GM23338 (cell line): ENCODE measurements at regions not wholly inside any gene's neighbourhood (a gene's known extent, or its start where the extent isn't known, plus 50 kb on each side); places are given as distances from the start of the nearest gene placed in this dataset.

ENCODE experiments used
- ATAC-seq: fragments of 200-7000 bp; cut with Tn5 transposase; 3 replicates; pipeline ENCODE4 v1.9.1; 2020
- DNase-seq: peaks from one replicate; pipeline ENCODE4 v3.0.0-alpha.2; 2015; ENCODE audit warnings: low spot score
- H2AFZ ChIP-seq: fragments of 200-600 bp; sonication (generic); 2 replicates; pipeline ENCODE4 v1.8.0; 2016; ENCODE audit warnings: antibody characterized with exemption, mild to moderate bottlenecking, moderate library complexity
- H3F3A ChIP-seq: fragments of 200-600 bp; sonication (generic); replicated peaks from 2 replicates; pipeline ENCODE4 v1.8.0; 2017; ENCODE audit warnings: antibody characterized with exemption, mixed run types, low read depth
- H3K27ac ChIP-seq: fragments of 200-600 bp; sonication (generic); 2 replicates; pipeline ENCODE4 v1.6.1; 2016; ENCODE audit warnings: low read depth
- H3K27me3 ChIP-seq: fragments of 200-600 bp; sonication (generic); 2 replicates; pipeline ENCODE4 v1.8.0; 2016; ENCODE audit warnings: mild to moderate bottlenecking, mixed run types, moderate library complexity; ENCODE audit not compliant: insufficient read depth
- H3K36me3 ChIP-seq: fragments of 200-600 bp; sonication (generic); 2 replicates; pipeline ENCODE4 v1.8.0; 2016; ENCODE audit warnings: mild to moderate bottlenecking; ENCODE audit not compliant: insufficient read depth
- H3K4me1 ChIP-seq: fragments of 200-600 bp; sonication (generic); 2 replicates; pipeline ENCODE4 v1.8.0; 2016; ENCODE audit warnings: mild to moderate bottlenecking, moderate library complexity; ENCODE audit not compliant: insufficient read depth
- H3K4me2 ChIP-seq: fragments of 200-600 bp; sonication (generic); 2 replicates; pipeline ENCODE4 v1.7.1; 2017; ENCODE audit warnings: mixed run types
- H3K4me3 ChIP-seq: fragments of 200-600 bp; sonication (generic); 2 replicates; pipeline ENCODE4 v1.6.1; 2016; ENCODE audit warnings: mixed run types
- H3K79me2 ChIP-seq: fragments of 200-600 bp; sonication (generic); replicated peaks from 2 replicates; pipeline ENCODE4 v1.8.0; 2017; ENCODE audit warnings: mild to moderate bottlenecking; ENCODE audit not compliant: insufficient read depth
- H3K9me2 ChIP-seq: fragments of 200-600 bp; sonication (generic); 2 replicates; pipeline ENCODE4 v1.8.0; 2017; ENCODE audit not compliant: insufficient read depth
- H4K20me1 ChIP-seq: fragments of 200-600 bp; sonication (generic); replicated peaks from 2 replicates; pipeline ENCODE4 v1.8.0; 2017; ENCODE audit warnings: mild to moderate bottlenecking; ENCODE audit not compliant: insufficient read depth
- H3K27ac Mint-ChIP-seq: 2 replicates; pipeline ENCODE4 v1.8.0; 2020; ENCODE audit warnings: inconsistent platforms, mild to moderate bottlenecking, moderate library complexity, mixed read lengths
- H3K27me3 Mint-ChIP-seq: 3 replicates; pipeline ENCODE4 v1.8.0; 2022; ENCODE audit warnings: low read depth, mild to moderate bottlenecking, moderate library complexity, mixed read lengths, inconsistent platforms; ENCODE audit not compliant: insufficient read depth, poor library complexity
- H3K36me3 Mint-ChIP-seq: 3 replicates; pipeline ENCODE4 v1.8.0; 2021; ENCODE audit warnings: low read depth, mild to moderate bottlenecking, inconsistent platforms, moderate library complexity, mixed read lengths
- H3K4me1 Mint-ChIP-seq: 3 replicates; pipeline ENCODE4 v1.8.0; 2020; ENCODE audit warnings: mild to moderate bottlenecking, inconsistent platforms, mixed read lengths
- H3K4me3 Mint-ChIP-seq: 3 replicates; pipeline ENCODE4 v1.8.0; 2021; ENCODE audit warnings: moderate library complexity, mild to moderate bottlenecking, inconsistent platforms, mixed read lengths
- H3K9me3 Mint-ChIP-seq: 3 replicates; pipeline ENCODE4 v1.8.0; 2020; ENCODE audit warnings: moderate library complexity, mild to moderate bottlenecking, inconsistent platforms, mixed read lengths
- CREB1 ChIP-seq: fragments of 250-450 bp; sonication (Bioruptor Pico); IDR thresholded peaks from 2 replicates; pipeline ENCODE4 v1.5.0; 2020; ENCODE audit warnings: low read depth, mild to moderate bottlenecking, moderate library complexity
- EZH2 ChIP-seq: fragments of 200-600 bp; sonication (generic); IDR thresholded peaks from one replicate; pipeline ENCODE4 v1.8.0; 2017; ENCODE audit warnings: antibody characterized with exemption, mild to moderate bottlenecking, low read depth; ENCODE audit not compliant: unreplicated experiment
- EZH2phosphoT487 ChIP-seq: fragments of 200-600 bp; sonication (generic); IDR thresholded peaks from one replicate; pipeline ENCODE4 v1.8.1; 2018; ENCODE audit warnings: antibody characterized with exemption; ENCODE audit not compliant: unreplicated experiment
- NANOG ChIP-seq: IDR thresholded peaks from 2 replicates; pipeline ENCODE4 v1.6.1; 2016; ENCODE audit warnings: antibody characterized with exemption, borderline replicate concordance
- POLR2AphosphoS5 ChIP-seq: IDR thresholded peaks from 2 replicates; pipeline ENCODE4 v1.6.1; 2016; ENCODE audit warnings: antibody characterized with exemption, low read depth
- STAT1 ChIP-seq: IDR thresholded peaks from one replicate; pipeline ENCODE4 v1.6.1; 2016; ENCODE audit warnings: antibody characterized with exemption; ENCODE audit not compliant: unreplicated experiment
- ZNF114 ChIP-seq: fragments of 250-450 bp; sonication (Bioruptor Pico); IDR thresholded peaks from 2 replicates; pipeline ENCODE4 v1.5.0; 2020; ENCODE audit warnings: mild to moderate bottlenecking, moderate library complexity
- ZNF331 ChIP-seq: fragments of 250-450 bp; sonication (Bioruptor Pico); IDR thresholded peaks from 2 replicates; pipeline ENCODE4 v1.5.0; 2020; ENCODE audit warnings: low read depth, mild to moderate bottlenecking, moderate library complexity
- TF ChIP-seq, protein P1 (sequence below): fragments of 250-450 bp; sonication (Bioruptor Pico); IDR thresholded peaks from 2 replicates; pipeline ENCODE4 v1.5.0; 2020; ENCODE audit warnings: mild to moderate bottlenecking, moderate library complexity
- TF ChIP-seq, protein P2 (sequence below): IDR thresholded peaks from one replicate; pipeline ENCODE4 v1.6.1; 2018; ENCODE audit warnings: antibody characterized with exemption; ENCODE audit not compliant: unreplicated experiment
- TF ChIP-seq, protein P3 (sequence below): IDR thresholded peaks from 2 replicates; pipeline ENCODE4 v1.6.1; 2016; ENCODE audit warnings: antibody characterized with exemption

- TF ChIP-seq, protein P1, sequence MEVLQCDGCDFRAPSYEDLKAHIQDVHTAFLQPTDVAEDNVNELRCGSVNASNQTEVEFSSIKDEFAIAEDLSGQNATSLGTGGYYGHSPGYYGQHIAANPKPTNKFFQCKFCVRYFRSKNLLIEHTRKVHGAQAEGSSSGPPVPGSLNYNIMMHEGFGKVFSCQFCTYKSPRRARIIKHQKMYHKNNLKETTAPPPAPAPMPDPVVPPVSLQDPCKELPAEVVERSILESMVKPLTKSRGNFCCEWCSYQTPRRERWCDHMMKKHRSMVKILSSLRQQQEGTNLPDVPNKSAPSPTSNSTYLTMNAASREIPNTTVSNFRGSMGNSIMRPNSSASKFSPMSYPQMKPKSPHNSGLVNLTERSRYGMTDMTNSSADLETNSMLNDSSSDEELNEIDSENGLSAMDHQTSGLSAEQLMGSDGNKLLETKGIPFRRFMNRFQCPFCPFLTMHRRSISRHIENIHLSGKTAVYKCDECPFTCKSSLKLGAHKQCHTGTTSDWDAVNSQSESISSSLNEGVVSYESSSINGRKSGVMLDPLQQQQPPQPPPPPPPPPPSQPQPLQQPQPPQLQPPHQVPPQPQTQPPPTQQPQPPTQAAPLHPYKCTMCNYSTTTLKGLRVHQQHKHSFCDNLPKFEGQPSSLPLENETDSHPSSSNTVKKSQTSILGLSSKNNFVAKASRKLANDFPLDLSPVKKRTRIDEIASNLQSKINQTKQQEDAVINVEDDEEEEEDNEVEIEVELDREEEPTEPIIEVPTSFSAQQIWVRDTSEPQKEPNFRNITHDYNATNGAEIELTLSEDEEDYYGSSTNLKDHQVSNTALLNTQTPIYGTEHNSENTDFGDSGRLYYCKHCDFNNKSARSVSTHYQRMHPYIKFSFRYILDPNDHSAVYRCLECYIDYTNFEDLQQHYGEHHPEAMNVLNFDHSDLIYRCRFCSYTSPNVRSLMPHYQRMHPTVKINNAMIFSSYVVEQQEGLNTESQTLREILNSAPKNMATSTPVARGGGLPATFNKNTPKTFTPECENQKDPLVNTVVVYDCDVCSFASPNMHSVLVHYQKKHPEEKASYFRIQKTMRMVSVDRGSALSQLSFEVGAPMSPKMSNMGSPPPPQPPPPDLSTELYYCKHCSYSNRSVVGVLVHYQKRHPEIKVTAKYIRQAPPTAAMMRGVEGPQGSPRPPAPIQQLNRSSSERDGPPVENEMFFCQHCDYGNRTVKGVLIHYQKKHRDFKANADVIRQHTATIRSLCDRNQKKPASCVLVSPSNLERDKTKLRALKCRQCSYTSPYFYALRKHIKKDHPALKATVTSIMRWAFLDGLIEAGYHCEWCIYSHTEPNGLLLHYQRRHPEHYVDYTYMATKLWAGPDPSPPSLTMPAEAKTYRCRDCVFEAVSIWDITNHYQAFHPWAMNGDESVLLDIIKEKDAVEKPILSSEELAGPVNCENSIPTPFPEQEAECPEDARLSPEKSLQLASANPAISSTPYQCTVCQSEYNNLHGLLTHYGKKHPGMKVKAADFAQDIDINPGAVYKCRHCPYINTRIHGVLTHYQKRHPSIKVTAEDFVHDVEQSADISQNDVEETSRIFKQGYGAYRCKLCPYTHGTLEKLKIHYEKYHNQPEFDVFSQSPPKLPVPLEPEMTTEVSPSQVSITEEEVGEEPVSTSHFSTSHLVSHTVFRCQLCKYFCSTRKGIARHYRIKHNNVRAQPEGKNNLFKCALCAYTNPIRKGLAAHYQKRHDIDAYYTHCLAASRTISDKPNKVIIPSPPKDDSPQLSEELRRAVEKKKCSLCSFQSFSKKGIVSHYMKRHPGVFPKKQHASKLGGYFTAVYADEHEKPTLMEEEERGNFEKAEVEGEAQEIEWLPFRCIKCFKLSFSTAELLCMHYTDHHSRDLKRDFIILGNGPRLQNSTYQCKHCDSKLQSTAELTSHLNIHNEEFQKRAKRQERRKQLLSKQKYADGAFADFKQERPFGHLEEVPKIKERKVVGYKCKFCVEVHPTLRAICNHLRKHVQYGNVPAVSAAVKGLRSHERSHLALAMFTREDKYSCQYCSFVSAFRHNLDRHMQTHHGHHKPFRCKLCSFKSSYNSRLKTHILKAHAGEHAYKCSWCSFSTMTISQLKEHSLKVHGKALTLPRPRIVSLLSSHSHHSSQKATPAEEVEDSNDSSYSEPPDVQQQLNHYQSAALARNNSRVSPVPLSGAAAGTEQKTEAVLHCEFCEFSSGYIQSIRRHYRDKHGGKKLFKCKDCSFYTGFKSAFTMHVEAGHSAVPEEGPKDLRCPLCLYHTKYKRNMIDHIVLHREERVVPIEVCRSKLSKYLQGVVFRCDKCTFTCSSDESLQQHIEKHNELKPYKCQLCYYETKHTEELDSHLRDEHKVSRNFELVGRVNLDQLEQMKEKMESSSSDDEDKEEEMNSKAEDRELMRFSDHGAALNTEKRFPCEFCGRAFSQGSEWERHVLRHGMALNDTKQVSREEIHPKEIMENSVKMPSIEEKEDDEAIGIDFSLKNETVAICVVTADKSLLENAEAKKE (CRISPR knock-in tag): no peak
- TF ChIP-seq POLR2AphosphoS5: no peak
- TF ChIP-seq ZNF331 (CRISPR knock-in tag): no peak
- no peak for TF ChIP-seq CREB1 (CRISPR knock-in tag)
- no peak for TF ChIP-seq NANOG
Measured at GRCh38 chr12:84638811-84639368, 273.7 kb downstream of the SLC6A15 start (continued).

DNA sequence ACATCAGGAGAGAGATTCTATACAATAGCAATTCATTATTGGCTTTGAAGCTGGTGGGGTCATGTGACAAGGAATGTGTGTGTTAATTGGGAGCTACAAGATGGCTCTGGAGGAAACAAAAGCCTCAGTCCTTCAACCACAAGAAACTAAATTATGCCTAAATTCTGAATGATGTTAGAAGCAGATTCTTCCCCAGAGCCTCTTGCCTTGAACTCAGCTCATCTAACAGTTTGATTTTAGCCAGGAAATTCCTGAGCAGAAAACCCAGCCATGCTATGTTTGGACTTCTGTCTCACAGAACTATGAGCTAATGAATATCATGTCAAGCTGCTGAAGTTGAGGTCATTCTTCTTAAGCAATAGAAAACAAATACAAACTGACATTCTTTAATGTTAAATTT is 274.7 kb downstream of the SLC6A15 start:
- Histone ChIP-seq H3K27ac (no peak overlapping the region), H3K36me3 (no peaks in the 10 kb centered on the region), H3K9me2 (no peaks in the 10 kb centered on the region), H3K27me3 (no peaks in the 10 kb centered on the region), H3K4me1 (peaks cover 4% of the 10 kb centered on the region; the same call in 1 of the 2 replicates), H4K20me1 (no peaks in the 10 kb centered on the region), H2AFZ (no peak overlapping the region), H3K4me2 (no peak overlapping the region), H3K4me3 (no peak overlapping the region), H3F3A (no peaks in the 10 kb centered on the region), H3K79me2 (no peaks in the 10 kb centered on the region)
- Mint-ChIP-seq H3K4me3 (no peak overlapping the region), H3K9me3 (no peaks in the 10 kb centered on the region), H3K27ac (peak overlapping the region; percentile 1; the same call in 1 of the 2 replicates), H3K4me1 (peaks cover 9% of the 10 kb centered on the region; the same call in 2 of the 3 replicates), H3K36me3 (no peaks in the 10 kb centered on the region), H3K27me3 (no peaks in the 10 kb centered on the region)
- ATAC-seq (no peak; the same call in 2 of the 3 replicates), DNase-seq (peak; percentile 51)
- TF ChIP-seq ZNF114 (CRISPR knock-in tag) (no peak), STAT1 (no peak), NANOG (no peak), EZH2phosphoT487 (no peak), EZH2 (no peak), CREB1 (CRISPR knock-in tag) (no peak)
- TF ChIP-seq, protein P2, sequence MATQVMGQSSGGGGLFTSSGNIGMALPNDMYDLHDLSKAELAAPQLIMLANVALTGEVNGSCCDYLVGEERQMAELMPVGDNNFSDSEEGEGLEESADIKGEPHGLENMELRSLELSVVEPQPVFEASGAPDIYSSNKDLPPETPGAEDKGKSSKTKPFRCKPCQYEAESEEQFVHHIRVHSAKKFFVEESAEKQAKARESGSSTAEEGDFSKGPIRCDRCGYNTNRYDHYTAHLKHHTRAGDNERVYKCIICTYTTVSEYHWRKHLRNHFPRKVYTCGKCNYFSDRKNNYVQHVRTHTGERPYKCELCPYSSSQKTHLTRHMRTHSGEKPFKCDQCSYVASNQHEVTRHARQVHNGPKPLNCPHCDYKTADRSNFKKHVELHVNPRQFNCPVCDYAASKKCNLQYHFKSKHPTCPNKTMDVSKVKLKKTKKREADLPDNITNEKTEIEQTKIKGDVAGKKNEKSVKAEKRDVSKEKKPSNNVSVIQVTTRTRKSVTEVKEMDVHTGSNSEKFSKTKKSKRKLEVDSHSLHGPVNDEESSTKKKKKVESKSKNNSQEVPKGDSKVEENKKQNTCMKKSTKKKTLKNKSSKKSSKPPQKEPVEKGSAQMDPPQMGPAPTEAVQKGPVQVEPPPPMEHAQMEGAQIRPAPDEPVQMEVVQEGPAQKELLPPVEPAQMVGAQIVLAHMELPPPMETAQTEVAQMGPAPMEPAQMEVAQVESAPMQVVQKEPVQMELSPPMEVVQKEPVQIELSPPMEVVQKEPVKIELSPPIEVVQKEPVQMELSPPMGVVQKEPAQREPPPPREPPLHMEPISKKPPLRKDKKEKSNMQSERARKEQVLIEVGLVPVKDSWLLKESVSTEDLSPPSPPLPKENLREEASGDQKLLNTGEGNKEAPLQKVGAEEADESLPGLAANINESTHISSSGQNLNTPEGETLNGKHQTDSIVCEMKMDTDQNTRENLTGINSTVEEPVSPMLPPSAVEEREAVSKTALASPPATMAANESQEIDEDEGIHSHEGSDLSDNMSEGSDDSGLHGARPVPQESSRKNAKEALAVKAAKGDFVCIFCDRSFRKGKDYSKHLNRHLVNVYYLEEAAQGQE: no peak
- TF ChIP-seq, protein P3, sequence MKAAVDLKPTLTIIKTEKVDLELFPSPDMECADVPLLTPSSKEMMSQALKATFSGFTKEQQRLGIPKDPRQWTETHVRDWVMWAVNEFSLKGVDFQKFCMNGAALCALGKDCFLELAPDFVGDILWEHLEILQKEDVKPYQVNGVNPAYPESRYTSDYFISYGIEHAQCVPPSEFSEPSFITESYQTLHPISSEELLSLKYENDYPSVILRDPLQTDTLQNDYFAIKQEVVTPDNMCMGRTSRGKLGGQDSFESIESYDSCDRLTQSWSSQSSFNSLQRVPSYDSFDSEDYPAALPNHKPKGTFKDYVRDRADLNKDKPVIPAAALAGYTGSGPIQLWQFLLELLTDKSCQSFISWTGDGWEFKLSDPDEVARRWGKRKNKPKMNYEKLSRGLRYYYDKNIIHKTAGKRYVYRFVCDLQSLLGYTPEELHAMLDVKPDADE: no peak
